OCI-LY7 (cell line): ENCODE measurements at regions not wholly inside any gene's neighbourhood (a gene's known extent, or its start where the extent isn't known, plus 50 kb on each side); places are given as distances from the start of the nearest gene placed in this dataset.

ENCODE experiments used
- BruUV-seq: library from RNA; stranded (reverse); fragments of 400-500 nt; replicated peaks from 2 replicates; lab custom pipeline; 2021; lab: Mats Ljungman, UMichigan
- CTCF ChIA-PET: fragments of 300-600 bp; sonication (Branson Sonifier 250); formaldehyde crosslinking; loops from one replicate; lab custom pipeline; 2022; ENCODE audit warnings: antibody characterized with exemption; ENCODE audit not compliant: unreplicated experiment; lab: Charles Lee
- POLR2A ChIA-PET: fragments of 300-600 bp; sonication (Branson Sonifier 250); formaldehyde crosslinking; loops from one replicate; lab custom pipeline; 2022; ENCODE audit warnings: antibody characterized with exemption; lab: Charles Lee
- DNase-seq: peaks from one replicate; pipeline ENCODE4 v3.0.0-alpha.2; 2015; ENCODE audit warnings: low spot score
- H2AFZ ChIP-seq: fragments of 200-600 bp; sonication (generic), shearing (Covaris generic); 2 replicates; pipeline ENCODE4 v1.6.1; 2014; ENCODE audit warnings: mild to moderate bottlenecking, antibody characterized with exemption, low read length, moderate library complexity
- H3K27ac ChIP-seq: fragments of 200-600 bp; sonication (generic); 2 replicates; pipeline ENCODE4 v1.5.1; 2014; ENCODE audit warnings: mixed run types, low read depth, mild to moderate bottlenecking, moderate library complexity, low read length, inconsistent platforms; ENCODE audit not compliant: poor library complexity, severe bottlenecking
- H3K36me3 ChIP-seq: fragments of 200-600 bp; sonication (generic); 2 replicates; pipeline ENCODE4 v1.6.1; 2014; ENCODE audit warnings: mild to moderate bottlenecking, antibody characterized with exemption, low read length, moderate library complexity, mixed read lengths; ENCODE audit not compliant: insufficient read depth
- H3K4me1 ChIP-seq: fragments of 200-600 bp; sonication (generic); 2 replicates; pipeline ENCODE4 v1.5.1; 2014; ENCODE audit warnings: mild to moderate bottlenecking, low read length; ENCODE audit not compliant: insufficient read depth, poor library complexity, severe bottlenecking
- H3K4me2 ChIP-seq: fragments of 200-600 bp; sonication (generic); 2 replicates; pipeline ENCODE4 v1.6.1; 2014; ENCODE audit warnings: mild to moderate bottlenecking, low read length
- H3K4me3 ChIP-seq: fragments of 200-600 bp; sonication (generic); 2 replicates; pipeline ENCODE4 v1.5.1; 2014; ENCODE audit warnings: mild to moderate bottlenecking, low read depth, low read length; ENCODE audit not compliant: poor library complexity, severe bottlenecking
- H3K79me2 ChIP-seq: fragments of 200-600 bp; sonication (generic); 2 replicates; pipeline ENCODE4 v1.6.1; 2016; ENCODE audit warnings: low read depth, mild to moderate bottlenecking, low read length, moderate library complexity, mixed read lengths; ENCODE audit not compliant: insufficient read depth
- H3K9me2 ChIP-seq: fragments of 200-600 bp; sonication (generic); 2 replicates; pipeline ENCODE4 v1.6.1; 2016; ENCODE audit warnings: mild to moderate bottlenecking, low read length, mixed read lengths; ENCODE audit not compliant: insufficient read depth
- H3K9me3 ChIP-seq: fragments of 200-600 bp; sonication (generic); 2 replicates; pipeline ENCODE4 v1.6.1; 2014; ENCODE audit warnings: mild to moderate bottlenecking, mixed run types, low read length, mixed read lengths
- H4K20me1 ChIP-seq: fragments of 200-600 bp; sonication (generic); 2 replicates; pipeline ENCODE4 v1.6.1; 2014; ENCODE audit warnings: mild to moderate bottlenecking, antibody characterized with exemption, low read length, moderate library complexity, mixed read lengths; ENCODE audit not compliant: insufficient read depth
- EZH2phosphoT487 ChIP-seq: fragments of 200-600 bp; sonication (generic); IDR thresholded peaks from 2 replicates; pipeline ENCODE4 v1.6.1; 2018; ENCODE audit warnings: low read depth, borderline replicate concordance, mild to moderate bottlenecking, mixed run types, antibody characterized with exemption, low read length, moderate library complexity, mixed read lengths
- intact Hi-C: fragments of 100-400 bp; cut with micrococcal nuclease; formaldehyde crosslinking; loops from one replicate; pipeline ENCODE4 v1.10.0; 2022; ENCODE audit not compliant: unreplicated experiment
- TF ChIP-seq, protein P1 (sequence below): fragments of 200-600 bp; sonication (generic); conservative IDR thresholded peaks from 2 replicates; pipeline ENCODE4 v1.5.1; 2014; ENCODE audit warnings: mild to moderate bottlenecking, antibody characterized with exemption, low read length, moderate library complexity, mixed read lengths

GRCh38 chr4:166625018-166625637 lies 609.2 kb downstream of the SPOCK3 start:
- Histone ChIP-seq H3K9me2 (no peaks in the 10 kb centered on the region), H3K79me2 (no peaks in the 10 kb centered on the region), H3K4me2 (no peak overlapping the region), H3K4me3 (no peak overlapping the region), H4K20me1 (no peaks in the 10 kb centered on the region), H2AFZ (no peak overlapping the region), H3K9me3 (no peaks in the 10 kb centered on the region), H3K36me3 (no peaks in the 10 kb centered on the region), H3K27ac (no peak overlapping the region), H3K4me1 (no peaks in the 10 kb centered on the region)
- intact Hi-C loops, result no loop called here
- CTCF ChIA-PET, result no interaction called here
- POLR2A ChIA-PET, result no interaction called here
- BruUV-seq, result no TSS peak
- no peak for DNase-seq
- TF ChIP-seq, protein P1, sequence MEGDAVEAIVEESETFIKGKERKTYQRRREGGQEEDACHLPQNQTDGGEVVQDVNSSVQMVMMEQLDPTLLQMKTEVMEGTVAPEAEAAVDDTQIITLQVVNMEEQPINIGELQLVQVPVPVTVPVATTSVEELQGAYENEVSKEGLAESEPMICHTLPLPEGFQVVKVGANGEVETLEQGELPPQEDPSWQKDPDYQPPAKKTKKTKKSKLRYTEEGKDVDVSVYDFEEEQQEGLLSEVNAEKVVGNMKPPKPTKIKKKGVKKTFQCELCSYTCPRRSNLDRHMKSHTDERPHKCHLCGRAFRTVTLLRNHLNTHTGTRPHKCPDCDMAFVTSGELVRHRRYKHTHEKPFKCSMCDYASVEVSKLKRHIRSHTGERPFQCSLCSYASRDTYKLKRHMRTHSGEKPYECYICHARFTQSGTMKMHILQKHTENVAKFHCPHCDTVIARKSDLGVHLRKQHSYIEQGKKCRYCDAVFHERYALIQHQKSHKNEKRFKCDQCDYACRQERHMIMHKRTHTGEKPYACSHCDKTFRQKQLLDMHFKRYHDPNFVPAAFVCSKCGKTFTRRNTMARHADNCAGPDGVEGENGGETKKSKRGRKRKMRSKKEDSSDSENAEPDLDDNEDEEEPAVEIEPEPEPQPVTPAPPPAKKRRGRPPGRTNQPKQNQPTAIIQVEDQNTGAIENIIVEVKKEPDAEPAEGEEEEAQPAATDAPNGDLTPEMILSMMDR, result no peak
- no peak for TF ChIP-seq EZH2phosphoT487

GRCh38 chr4:166628454-166628853 lies 605.8 kb downstream of the SPOCK3 start:
- no peak overlapping the region for H3K4me3 ChIP-seq
- no peak overlapping the region for H2AFZ ChIP-seq
- H3K9me3 ChIP-seq, result no peaks in the 10 kb centered on the region
- intact Hi-C loops, result no loop called here
- no TSS peak for BruUV-seq
- no peaks in the 10 kb centered on the region for H4K20me1 ChIP-seq
- H3K36me3 ChIP-seq, result no peaks in the 10 kb centered on the region
- DNase-seq, result no peak
- H3K79me2 ChIP-seq, result no peaks in the 10 kb centered on the region
- TF ChIP-seq, protein P1, result no peak
- no peaks in the 10 kb centered on the region for H3K9me2 ChIP-seq
- no peak overlapping the region for H3K4me2 ChIP-seq
- no peaks in the 10 kb centered on the region for H3K4me1 ChIP-seq
- H3K27ac ChIP-seq, result no peak overlapping the region
- POLR2A ChIA-PET, result interaction anchor here (1.2 kb wide), 1 partner anchor 31 kb away, joined by 3 read pairs; no protein-coding TSS in a partner anchor
- CTCF ChIA-PET, result no interaction called here

GRCh38 chr4:166635367-166635766 lies 598.9 kb downstream of the SPOCK3 start:
- Histone ChIP-seq H3K36me3 (no peaks in the 10 kb centered on the region), H3K4me2 (no peak overlapping the region), H3K79me2 (no peaks in the 10 kb centered on the region), H3K4me1 (no peaks in the 10 kb centered on the region), H4K20me1 (no peaks in the 10 kb centered on the region), H3K27ac (no peak overlapping the region), H3K9me3 (no peaks in the 10 kb centered on the region), H3K4me3 (no peak overlapping the region), H3K9me2 (no peaks in the 10 kb centered on the region), H2AFZ (no peak overlapping the region)
- TF ChIP-seq, protein P1, result no peak
- TF ChIP-seq EZH2phosphoT487, result no peak
- no TSS peak for BruUV-seq
- ChIA-PET POLR2A (no interaction called here), CTCF (no interaction called here)
- intact Hi-C loops, result no loop called here
- DNase-seq, result no peak
